Stomach (tissue), 4 donors: ENCODE measurements at regions not wholly inside any gene's neighbourhood (a gene's known extent, or its start where the extent isn't known, plus 50 kb on each side); places are given as distances from the start of the nearest gene placed in this dataset.

Source experiments
- POLR2A ChIP-seq, 4 donors: fragments of 450-650 bp; IDR thresholded peaks; one replicate each; pipeline ENCODE4 v1.6.1; 2016; ENCODE audit warnings: antibody characterized with exemption in 4 of 4, control low read depth in 2 of 4, mild to moderate bottlenecking in 1 of 4, moderate library complexity in 1 of 4
- POLR2AphosphoS5 ChIP-seq, 3 donors: sonication (generic); formaldehyde crosslinking; IDR thresholded peaks; one replicate each; pipeline ENCODE4 v1.6.1; 2016; ENCODE audit warnings: antibody characterized with exemption in 3 of 3
- TF ChIP-seq, protein P1 (sequence below), 7 experiments: fragments of 450-650 bp in 4 of 7; fragments of 200-600 bp in 3 of 7; sonication (generic) in 3 of 7; IDR thresholded peaks; one replicate each; pipeline ENCODE4 v1.5.1; 2016 to 2019; ENCODE audit warnings: antibody characterized with exemption in 7 of 7, control low read depth in 2 of 7, mild to moderate bottlenecking in 1 of 7

DNA sequence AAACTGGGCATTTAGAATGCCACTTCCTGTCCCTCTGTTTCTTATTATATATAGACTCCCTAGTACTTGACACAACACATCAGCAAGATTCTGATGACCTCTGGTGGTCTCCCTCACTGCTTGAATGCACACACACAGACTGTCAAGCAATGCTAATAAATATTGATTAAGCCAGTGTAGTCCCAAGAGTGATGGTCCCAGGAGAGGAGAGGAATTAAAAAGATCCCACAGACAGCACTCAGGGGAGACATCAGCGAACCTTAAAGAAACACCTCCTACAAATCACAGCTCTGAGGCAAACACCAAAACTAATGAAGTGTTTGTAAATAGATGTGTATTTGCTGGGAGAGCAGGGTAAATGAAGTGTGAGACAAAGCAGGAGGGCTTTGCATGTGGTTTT, 1291.2 kb downstream of the XPNPEP1 start:
- no peak for TF ChIP-seq POLR2A (IDR thresholded peaks at IDR 0.05)
- TF ChIP-seq, protein P1, sequence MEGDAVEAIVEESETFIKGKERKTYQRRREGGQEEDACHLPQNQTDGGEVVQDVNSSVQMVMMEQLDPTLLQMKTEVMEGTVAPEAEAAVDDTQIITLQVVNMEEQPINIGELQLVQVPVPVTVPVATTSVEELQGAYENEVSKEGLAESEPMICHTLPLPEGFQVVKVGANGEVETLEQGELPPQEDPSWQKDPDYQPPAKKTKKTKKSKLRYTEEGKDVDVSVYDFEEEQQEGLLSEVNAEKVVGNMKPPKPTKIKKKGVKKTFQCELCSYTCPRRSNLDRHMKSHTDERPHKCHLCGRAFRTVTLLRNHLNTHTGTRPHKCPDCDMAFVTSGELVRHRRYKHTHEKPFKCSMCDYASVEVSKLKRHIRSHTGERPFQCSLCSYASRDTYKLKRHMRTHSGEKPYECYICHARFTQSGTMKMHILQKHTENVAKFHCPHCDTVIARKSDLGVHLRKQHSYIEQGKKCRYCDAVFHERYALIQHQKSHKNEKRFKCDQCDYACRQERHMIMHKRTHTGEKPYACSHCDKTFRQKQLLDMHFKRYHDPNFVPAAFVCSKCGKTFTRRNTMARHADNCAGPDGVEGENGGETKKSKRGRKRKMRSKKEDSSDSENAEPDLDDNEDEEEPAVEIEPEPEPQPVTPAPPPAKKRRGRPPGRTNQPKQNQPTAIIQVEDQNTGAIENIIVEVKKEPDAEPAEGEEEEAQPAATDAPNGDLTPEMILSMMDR (IDR thresholded peaks at IDR 0.05): no peak
- no peak for TF ChIP-seq POLR2AphosphoS5 (IDR thresholded peaks at IDR 0.05)
